ENCODE measurements at regions not wholly inside any gene's neighbourhood (a gene's known extent, or its start where the extent isn't known, plus 50 kb on each side); places are given as distances from the start of the nearest gene placed in this dataset.

GRCh38 chr4:111811661-111812060, 333.6 kb upstream of the FAM241A start:
- Histone ChIP-seq H3K9me2 (ENCODE audit: insufficient read depth, low read length) (no peaks in the 10 kb centered on the region), H4K20me1 (ENCODE audit: insufficient read depth, low read length) (no peaks in the 10 kb centered on the region), H3K79me2 (ENCODE audit: insufficient read depth, low read depth, low read length) (no peaks in the 10 kb centered on the region), H3K36me3 (ENCODE audit: insufficient read depth, low read length) (no peaks in the 10 kb centered on the region), H3K4me1 (ENCODE audit: insufficient read depth, low read length, poor library complexity, severe bottlenecking) (no peaks in the 10 kb centered on the region), H3K4me3 (ENCODE audit: low read depth, low read length, poor library complexity, severe bottlenecking) (no peak overlapping the region), H2AFZ (ENCODE audit: low read length) (no peak overlapping the region), H3K27ac (ENCODE audit: low read depth, low read length, poor library complexity, severe bottlenecking) (no peak overlapping the region), H3K9me3 (ENCODE audit: low read length) (no peaks in the 10 kb centered on the region), H3K4me2 (ENCODE audit: low read length) (no peak overlapping the region)
- BruUV-seq (replicated peaks) = no TSS peak
- CTCF ChIA-PET (ENCODE audit: unreplicated experiment) = no interaction called here
- no peak for TF ChIP-seq CTCF (conservative IDR thresholded peaks at IDR 0.05; ENCODE audit: low read length)
- TF ChIP-seq EZH2phosphoT487 (IDR thresholded peaks at IDR 0.05; ENCODE audit: borderline replicate concordance, low read depth, low read length) = no peak
- no peak for DNase-seq (ENCODE audit: low spot score)
- POLR2A ChIA-PET = interaction anchor here (0.8 kb wide), 1 partner anchor 42 kb away, joined by 3 read pairs; no protein-coding TSS in a partner anchor
- intact Hi-C loops (cut with micrococcal nuclease; ENCODE audit: unreplicated experiment) = no loop called here

GRCh38 chr4:111812114-111812513, 333.1 kb upstream of the FAM241A start:
- BruUV-seq (replicated peaks) = no TSS peak
- no peak for TF ChIP-seq CTCF (conservative IDR thresholded peaks at IDR 0.05; ENCODE audit: low read length)
- no peak for TF ChIP-seq EZH2phosphoT487 (IDR thresholded peaks at IDR 0.05; ENCODE audit: borderline replicate concordance, low read depth, low read length)
- no peak overlapping the region for H3K27ac ChIP-seq (ENCODE audit: low read depth, low read length, poor library complexity, severe bottlenecking)
- CTCF ChIA-PET (ENCODE audit: unreplicated experiment) = no interaction called here
- H3K4me3 ChIP-seq (ENCODE audit: low read depth, low read length, poor library complexity, severe bottlenecking) = no peak overlapping the region
- H3K36me3 ChIP-seq (ENCODE audit: insufficient read depth, low read length) = no peaks in the 10 kb centered on the region
- POLR2A ChIA-PET = interaction anchor here (0.8 kb wide), 1 partner anchor 43 kb away, joined by 3 read pairs; no protein-coding TSS in a partner anchor
- DNase-seq (ENCODE audit: low spot score) = no peak
- no peaks in the 10 kb centered on the region for H3K79me2 ChIP-seq (ENCODE audit: insufficient read depth, low read depth, low read length)
- no peaks in the 10 kb centered on the region for H3K9me3 ChIP-seq (ENCODE audit: low read length)
- no peak overlapping the region for H2AFZ ChIP-seq (ENCODE audit: low read length)
- H3K9me2 ChIP-seq (ENCODE audit: insufficient read depth, low read length) = no peaks in the 10 kb centered on the region
- H3K4me1 ChIP-seq (ENCODE audit: insufficient read depth, low read length, poor library complexity, severe bottlenecking) = no peaks in the 10 kb centered on the region
- intact Hi-C loops (cut with micrococcal nuclease; ENCODE audit: unreplicated experiment) = no loop called here
- no peaks in the 10 kb centered on the region for H4K20me1 ChIP-seq (ENCODE audit: insufficient read depth, low read length)
- H3K4me2 ChIP-seq (ENCODE audit: low read length) = no peak overlapping the region

DNA sequence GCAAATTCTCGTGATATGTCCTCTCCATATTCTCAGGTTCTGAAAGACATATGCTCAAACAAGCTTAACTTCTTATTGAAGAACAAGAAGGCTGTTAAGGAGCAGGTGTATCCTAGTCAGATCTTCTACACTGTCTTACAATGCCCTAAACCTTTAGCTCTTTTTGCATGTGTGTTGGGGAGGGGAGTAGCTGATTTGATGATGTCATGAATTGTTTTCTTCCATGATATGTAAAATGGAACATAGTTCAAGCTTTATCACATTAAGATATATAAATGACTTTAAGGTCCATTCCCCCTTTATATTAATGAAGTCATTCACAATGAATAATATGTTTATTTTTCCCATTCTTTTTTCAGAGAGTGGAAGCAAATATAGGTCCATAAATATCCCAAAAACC, 332.5 kb upstream of the FAM241A start:
- Histone ChIP-seq H3K27ac (ENCODE audit: low read depth, low read length, poor library complexity, severe bottlenecking) (no peak overlapping the region), H4K20me1 (ENCODE audit: insufficient read depth, low read length) (no peaks in the 10 kb centered on the region), H3K79me2 (ENCODE audit: insufficient read depth, low read depth, low read length) (no peaks in the 10 kb centered on the region), H3K9me2 (ENCODE audit: insufficient read depth, low read length) (no peaks in the 10 kb centered on the region), H3K4me3 (ENCODE audit: low read depth, low read length, poor library complexity, severe bottlenecking) (no peak overlapping the region), H3K4me2 (ENCODE audit: low read length) (no peak overlapping the region), H3K9me3 (ENCODE audit: low read length) (no peaks in the 10 kb centered on the region), H2AFZ (ENCODE audit: low read length) (no peak overlapping the region), H3K36me3 (ENCODE audit: insufficient read depth, low read length) (no peaks in the 10 kb centered on the region), H3K4me1 (ENCODE audit: insufficient read depth, low read length, poor library complexity, severe bottlenecking) (no peaks in the 10 kb centered on the region)
- TF ChIP-seq CTCF (conservative IDR thresholded peaks at IDR 0.05; ENCODE audit: low read length) = no peak
- TF ChIP-seq EZH2phosphoT487 (IDR thresholded peaks at IDR 0.05; ENCODE audit: borderline replicate concordance, low read depth, low read length) = no peak
- ChIA-PET POLR2A (no interaction called here), CTCF (ENCODE audit: unreplicated experiment) (no interaction called here)
- no TSS peak for BruUV-seq (replicated peaks)
- no peak for DNase-seq (ENCODE audit: low spot score)
- intact Hi-C loops (cut with micrococcal nuclease; ENCODE audit: unreplicated experiment) = no loop called here

All from OCI-LY7 (cell line).